ENCODE measurements at regions not wholly inside any gene's neighbourhood (a gene's known extent, or its start where the extent isn't known, plus 50 kb on each side); places are given as distances from the start of the nearest gene placed in this dataset.

DNA sequence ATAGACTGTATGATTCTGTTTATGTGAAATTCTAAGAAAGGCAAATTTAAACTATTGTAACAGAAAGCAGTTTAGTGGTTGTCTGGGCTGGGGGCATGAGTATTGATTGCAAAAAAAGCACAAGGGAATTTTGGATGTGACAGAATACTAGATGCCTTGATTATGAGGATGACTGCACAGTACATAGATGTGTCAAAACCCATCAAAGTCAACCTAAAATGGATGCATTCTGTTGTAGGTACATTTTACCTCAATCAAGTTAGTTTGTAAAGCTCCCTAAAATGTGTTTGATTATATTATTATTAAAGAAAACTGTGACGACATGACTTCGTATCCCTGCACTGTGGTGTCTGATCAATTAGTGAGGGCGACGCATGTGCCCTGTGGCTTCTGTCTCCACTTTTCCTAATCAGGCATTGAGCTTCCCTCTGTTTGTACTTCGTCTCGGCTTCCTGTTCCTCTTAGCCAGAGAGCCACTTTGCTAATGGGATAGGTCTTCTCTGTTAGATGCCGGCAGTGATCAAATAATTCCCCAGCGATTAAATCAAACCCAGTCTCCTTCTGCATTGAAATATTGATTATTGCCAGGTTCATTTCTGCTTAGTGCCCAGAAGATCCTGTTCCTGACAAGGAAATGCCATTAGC is 118.3 kb upstream of the GGTLC1 start:
- H3K9ac ChIP-seq (ENCODE audit: low read depth, low read length, poor library complexity) = no peak overlapping the region
- H3K14ac ChIP-seq (ENCODE audit: low read length) = no peak overlapping the region
- no peaks in the 10 kb centered on the region for H3K4me1 ChIP-seq (ENCODE audit: control insufficient read depth in 2 of 2, insufficient read depth in 1 of 2, low read depth in 1 of 2, low read length in 2 of 2)
- H3K79me1 ChIP-seq (ENCODE audit: low read depth, low read length) = no peaks in the 10 kb centered on the region
- no peak overlapping the region for H2BK15ac ChIP-seq (ENCODE audit: low read length)
- no peak overlapping the region for H3K27ac ChIP-seq (replicated peaks; ENCODE audit: low read length)
- no peak overlapping the region for H3K23ac ChIP-seq (ENCODE audit: low read depth, low read length, poor library complexity)
- no peak for DNase-seq (ENCODE audit: low spot score)
- no peak overlapping the region for H3K4ac ChIP-seq (ENCODE audit: low read length)
- peaks cover 0 to 2% of the 10 kb centered on the region in 2 donors for H3K9me3 ChIP-seq (replicated peaks in 1 of 2; ENCODE audit: control insufficient read depth in 2 of 2, insufficient read depth in 1 of 2, low read depth in 1 of 2, low read length in 2 of 2)
- H2BK12ac ChIP-seq (ENCODE audit: low read length) = no peak overlapping the region
- WGBS, 2 donors (ENCODE audit: extremely low coverage in 2 of 2, insufficient read length in 2 of 2, insufficient replicate concordance in 1 of 2) = no CpG with 5 or more reads among the region's 8 CpGs
- H4K8ac ChIP-seq (ENCODE audit: low read depth, low read length) = no peak overlapping the region
- no peak overlapping the region for H3K4me3 ChIP-seq (ENCODE audit: low read length in 2 of 2)
- no peak overlapping the region for H2BK5ac ChIP-seq (ENCODE audit: low read length)
- no peak overlapping the region for H2AK5ac ChIP-seq (ENCODE audit: low read depth, low read length)
- H4K91ac ChIP-seq (ENCODE audit: low read depth, low read length, poor library complexity) = no peak overlapping the region
- H2AFZ ChIP-seq (ENCODE audit: low read length) = no peak overlapping the region
- H3K36me3 ChIP-seq (replicated peaks in 1 of 2; ENCODE audit: control insufficient read depth in 2 of 2, insufficient read depth in 2 of 2, low read length in 2 of 2) = no peaks in the 10 kb centered on the region
- no peak overlapping the region for H3K4me2 ChIP-seq (ENCODE audit: insufficient read depth, low read length, poor library complexity, severe bottlenecking)
- no peak overlapping the region for H2BK120ac ChIP-seq (ENCODE audit: low read depth, low read length)
- no peak overlapping the region for H3K18ac ChIP-seq (ENCODE audit: low read length)
- no peaks in the 10 kb centered on the region for H3K27me3 ChIP-seq (ENCODE audit: control insufficient read depth in 3 of 3, insufficient read depth in 3 of 3, low read depth in 1 of 3, low read length in 3 of 3)

DNA sequence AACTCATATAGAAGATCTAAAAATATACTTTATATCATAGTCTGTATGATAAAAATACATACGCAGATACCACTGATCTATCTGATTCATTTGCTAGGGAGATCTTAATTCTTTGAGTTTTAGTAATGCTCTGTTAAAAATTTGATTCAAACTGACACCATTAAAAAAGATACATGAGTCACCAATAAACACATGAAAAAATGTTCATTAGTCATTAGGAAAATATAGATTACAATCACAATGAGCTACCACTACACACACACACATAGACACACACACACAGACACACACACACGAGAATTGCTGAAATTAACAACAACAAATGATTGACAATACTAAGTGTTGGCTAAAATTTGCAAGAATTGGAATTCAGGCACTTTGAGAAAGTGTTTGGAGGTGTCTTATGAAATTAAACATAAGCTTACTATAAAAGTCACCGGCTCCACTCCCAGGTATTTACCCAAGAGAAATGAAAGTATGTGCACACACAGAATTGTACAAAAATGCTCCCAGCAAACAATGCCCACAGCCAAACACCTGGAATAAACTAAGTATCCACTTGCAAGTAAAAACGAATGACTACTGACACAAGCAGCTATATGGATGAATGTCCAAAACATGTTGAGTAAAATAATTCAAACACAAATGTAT is 117.7 kb upstream of the GGTLC1 start:
- Histone ChIP-seq H3K27me3 (ENCODE audit: control insufficient read depth in 3 of 3, insufficient read depth in 3 of 3, low read depth in 1 of 3, low read length in 3 of 3) (no peaks in the 10 kb centered on the region), H2AK5ac (ENCODE audit: low read depth, low read length) (no peak overlapping the region), H3K9ac (ENCODE audit: low read depth, low read length, poor library complexity) (no peak overlapping the region), H3K18ac (ENCODE audit: low read length) (no peak overlapping the region), H2AFZ (ENCODE audit: low read length) (no peak overlapping the region), H3K23ac (ENCODE audit: low read depth, low read length, poor library complexity) (no peak overlapping the region), H3K4me2 (ENCODE audit: insufficient read depth, low read length, poor library complexity, severe bottlenecking) (no peak overlapping the region), H2BK5ac (ENCODE audit: low read length) (no peak overlapping the region), H3K14ac (ENCODE audit: low read length) (no peak overlapping the region), H4K91ac (ENCODE audit: low read depth, low read length, poor library complexity) (no peak overlapping the region), H3K79me1 (ENCODE audit: low read depth, low read length) (no peaks in the 10 kb centered on the region), H3K4me3 (ENCODE audit: low read length in 2 of 2) (no peak overlapping the region), H3K36me3 (replicated peaks in 1 of 2; ENCODE audit: control insufficient read depth in 2 of 2, insufficient read depth in 2 of 2, low read length in 2 of 2) (no peaks in the 10 kb centered on the region), H3K4ac (ENCODE audit: low read length) (no peak overlapping the region), H3K4me1 (ENCODE audit: control insufficient read depth in 2 of 2, insufficient read depth in 1 of 2, low read depth in 1 of 2, low read length in 2 of 2) (no peaks in the 10 kb centered on the region), H4K8ac (ENCODE audit: low read depth, low read length) (no peak overlapping the region), H2BK12ac (ENCODE audit: low read length) (no peak overlapping the region), H2BK15ac (ENCODE audit: low read length) (no peak overlapping the region), H3K9me3 (replicated peaks in 1 of 2; ENCODE audit: control insufficient read depth in 2 of 2, insufficient read depth in 1 of 2, low read depth in 1 of 2, low read length in 2 of 2) (peaks cover 0 to 2% of the 10 kb centered on the region in 2 donors), H2BK120ac (ENCODE audit: low read depth, low read length) (no peak overlapping the region), H3K27ac (replicated peaks; ENCODE audit: low read length) (no peak overlapping the region)
- no peak for DNase-seq (ENCODE audit: low spot score)
- WGBS, 2 donors (ENCODE audit: extremely low coverage in 2 of 2, insufficient read length in 2 of 2, insufficient replicate concordance in 1 of 2) = no CpG with 5 or more reads among the region's 4 CpGs

DNA sequence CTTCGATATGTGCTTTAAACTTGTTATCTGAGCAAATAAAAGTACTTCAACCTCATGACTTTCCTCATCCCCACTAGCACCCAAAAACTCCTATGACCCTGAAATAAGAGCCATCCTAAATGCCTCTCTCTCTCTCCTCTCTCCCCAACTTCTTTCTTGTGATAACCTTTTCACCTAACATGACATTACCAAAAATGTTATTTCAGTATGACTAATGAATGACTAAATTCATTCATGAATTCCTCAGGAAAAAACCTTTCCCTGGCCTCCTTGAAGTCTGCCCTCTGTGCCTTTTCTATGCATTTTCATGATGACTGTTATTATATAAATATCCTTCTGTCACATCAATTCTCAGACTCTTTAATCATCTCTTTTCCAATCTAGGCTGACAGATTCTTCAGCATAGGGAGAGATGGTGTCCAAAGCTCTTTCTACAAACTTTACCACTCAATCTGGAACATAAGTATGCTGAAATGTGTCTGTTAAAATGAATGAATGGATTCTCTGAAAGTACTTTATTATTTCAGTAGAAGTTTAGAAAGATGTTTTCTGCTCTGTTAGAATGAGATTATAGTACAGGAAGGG is 114.3 kb upstream of the GGTLC1 start:
- Histone ChIP-seq H4K91ac (ENCODE audit: low read depth, low read length, poor library complexity) (no peak overlapping the region), H3K79me1 (ENCODE audit: low read depth, low read length) (no peaks in the 10 kb centered on the region), H3K36me3 (replicated peaks in 1 of 2; ENCODE audit: control insufficient read depth in 2 of 2, insufficient read depth in 2 of 2, low read length in 2 of 2) (no peaks in the 10 kb centered on the region), H2BK15ac (ENCODE audit: low read length) (no peak overlapping the region), H3K27ac (replicated peaks; ENCODE audit: low read length) (no peak overlapping the region), H3K27me3 (ENCODE audit: control insufficient read depth in 3 of 3, insufficient read depth in 3 of 3, low read depth in 1 of 3, low read length in 3 of 3) (no peaks in the 10 kb centered on the region), H3K4me3 (ENCODE audit: low read length in 2 of 2) (no peak overlapping the region), H2BK5ac (ENCODE audit: low read length) (no peak overlapping the region), H2AFZ (ENCODE audit: low read length) (no peak overlapping the region), H2BK120ac (ENCODE audit: low read depth, low read length) (no peak overlapping the region), H2AK5ac (ENCODE audit: low read depth, low read length) (no peak overlapping the region), H3K4me2 (ENCODE audit: insufficient read depth, low read length, poor library complexity, severe bottlenecking) (no peak overlapping the region), H3K18ac (ENCODE audit: low read length) (no peak overlapping the region), H3K4me1 (ENCODE audit: control insufficient read depth in 2 of 2, insufficient read depth in 1 of 2, low read depth in 1 of 2, low read length in 2 of 2) (no peaks in the 10 kb centered on the region), H3K4ac (ENCODE audit: low read length) (no peak overlapping the region), H2BK12ac (ENCODE audit: low read length) (no peak overlapping the region), H3K23ac (ENCODE audit: low read depth, low read length, poor library complexity) (no peak overlapping the region), H4K8ac (ENCODE audit: low read depth, low read length) (no peak overlapping the region), H3K9ac (ENCODE audit: low read depth, low read length, poor library complexity) (no peak overlapping the region), H3K14ac (ENCODE audit: low read length) (no peak overlapping the region), H3K9me3 (replicated peaks in 1 of 2; ENCODE audit: control insufficient read depth in 2 of 2, insufficient read depth in 1 of 2, low read depth in 1 of 2, low read length in 2 of 2) (no peaks in the 10 kb centered on the region)
- WGBS, 2 donors (ENCODE audit: extremely low coverage in 2 of 2, insufficient read length in 2 of 2, insufficient replicate concordance in 1 of 2) = no CpG with 5 or more reads among the region's 1 CpG
- DNase-seq (ENCODE audit: low spot score) = no peak

DNA sequence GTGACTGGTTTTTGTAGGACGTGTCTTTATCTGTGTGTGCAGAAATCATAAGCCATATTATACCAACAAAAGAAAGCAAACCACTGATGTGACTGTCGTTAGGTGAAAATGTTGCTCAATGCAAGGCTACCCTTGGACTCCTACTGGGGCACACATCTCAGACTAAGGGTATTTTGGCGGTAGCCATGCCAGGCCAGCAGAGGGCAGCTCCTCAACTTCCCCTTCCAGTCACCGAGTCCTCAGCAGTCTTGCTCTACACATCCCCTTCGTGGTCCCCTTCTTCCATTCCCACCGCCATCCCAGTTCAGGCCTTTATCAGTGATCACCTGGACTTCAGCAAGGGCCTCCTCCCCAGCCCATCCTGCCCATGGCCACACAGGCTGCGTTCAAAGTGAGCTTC is 113.7 kb upstream of the GGTLC1 start:
- H2AK5ac ChIP-seq (ENCODE audit: low read depth, low read length) = no peak overlapping the region

More for the DNA sequence above, 113.7 kb upstream of the GGTLC1 start:
- no peak overlapping the region for H3K4me3 ChIP-seq (ENCODE audit: low read length in 2 of 2)
- no peak overlapping the region for H2AFZ ChIP-seq (ENCODE audit: low read length)
- DNase-seq (ENCODE audit: low spot score) = no peak
- no peak overlapping the region for H3K14ac ChIP-seq (ENCODE audit: low read length)
- H3K18ac ChIP-seq (ENCODE audit: low read length) = no peak overlapping the region
- no peak overlapping the region for H3K4ac ChIP-seq (ENCODE audit: low read length)
- no peaks in the 10 kb centered on the region for H3K79me1 ChIP-seq (ENCODE audit: low read depth, low read length)
- no peak overlapping the region for H2BK120ac ChIP-seq (ENCODE audit: low read depth, low read length)
- no peak overlapping the region for H3K9ac ChIP-seq (ENCODE audit: low read depth, low read length, poor library complexity)
- no peaks in the 10 kb centered on the region for H3K9me3 ChIP-seq (replicated peaks in 1 of 2; ENCODE audit: control insufficient read depth in 2 of 2, insufficient read depth in 1 of 2, low read depth in 1 of 2, low read length in 2 of 2)
- no CpG with 5 or more reads among the region's 7 CpGs for WGBS, 2 donors (ENCODE audit: extremely low coverage in 2 of 2, insufficient read length in 2 of 2, insufficient replicate concordance in 1 of 2)
- no peak overlapping the region for H3K27ac ChIP-seq (replicated peaks; ENCODE audit: low read length)
- no peak overlapping the region for H3K4me2 ChIP-seq (ENCODE audit: insufficient read depth, low read length, poor library complexity, severe bottlenecking)
- no peak overlapping the region for H2BK15ac ChIP-seq (ENCODE audit: low read length)
- no peak overlapping the region for H2BK12ac ChIP-seq (ENCODE audit: low read length)
- no peak overlapping the region for H3K23ac ChIP-seq (ENCODE audit: low read depth, low read length, poor library complexity)
- H4K91ac ChIP-seq (ENCODE audit: low read depth, low read length, poor library complexity) = no peak overlapping the region
- no peak overlapping the region for H2BK5ac ChIP-seq (ENCODE audit: low read length)
- H3K36me3 ChIP-seq (replicated peaks in 1 of 2; ENCODE audit: control insufficient read depth in 2 of 2, insufficient read depth in 2 of 2, low read length in 2 of 2) = no peaks in the 10 kb centered on the region
- no peak overlapping the region for H4K8ac ChIP-seq (ENCODE audit: low read depth, low read length)
- no peaks in the 10 kb centered on the region for H3K4me1 ChIP-seq (ENCODE audit: control insufficient read depth in 2 of 2, insufficient read depth in 1 of 2, low read depth in 1 of 2, low read length in 2 of 2)
- H3K27me3 ChIP-seq (ENCODE audit: control insufficient read depth in 3 of 3, insufficient read depth in 3 of 3, low read depth in 1 of 3, low read length in 3 of 3) = no peaks in the 10 kb centered on the region

Data from neuronal stem cell (in vitro differentiated cells).